ENCODE measurements at regions not wholly inside any gene's neighbourhood (a gene's known extent, or its start where the extent isn't known, plus 50 kb on each side); places are given as distances from the start of the nearest gene placed in this dataset.

GRCh38 chr2:192347542-192347941, 152.8 kb upstream of the TMEFF2 start:
- BruUV-seq (replicated peaks) = no TSS peak
- ChIA-PET CTCF (ENCODE audit: low intra/inter-chr PET ratio, low total read pairs) (no interaction called here), POLR2A (no interaction called here)
- 2% methylated on average over 3 of the region's 3 CpGs for WGBS (ENCODE audit: low lambda C conversion rate)
- ATAC-seq (no peak), FAIRE-seq (no peak), DNase-seq (ENCODE audit: low spot score) (no peak)
- Histone ChIP-seq H3K36me3 (replicated peaks in 1 of 2; ENCODE audit: control insufficient read depth in 1 of 2, insufficient read depth in 2 of 2, low read length in 2 of 2) (no peaks in the 10 kb centered on the region), H2AFZ (ENCODE audit: low read length) (no peak overlapping the region), H3K4me1 (ENCODE audit: insufficient read depth, low read length) (no peaks in the 10 kb centered on the region), H3K4me3 (replicated peaks in 1 of 3; ENCODE audit: insufficient read depth in 1 of 3, low read depth in 2 of 3, low read length in 3 of 3) (no peak overlapping the region), H3K9me3 (ENCODE audit: low read length) (no peaks in the 10 kb centered on the region), H4K20me1 (ENCODE audit: insufficient read depth, low read length) (no peaks in the 10 kb centered on the region), H3K27me3 (ENCODE audit: control insufficient read depth in 1 of 2, insufficient read depth in 2 of 2, low read length in 2 of 2) (no peaks in the 10 kb centered on the region), H3K9ac (ENCODE audit: insufficient read depth, low read depth, low read length) (no peak overlapping the region), H3K27ac (ENCODE audit: extremely low read length, insufficient read depth, low read length) (no peak overlapping the region), H3K79me2 (ENCODE audit: insufficient read depth, low read length) (no peaks in the 10 kb centered on the region), H3K4me2 (ENCODE audit: low read depth, low read length) (no peak overlapping the region)
- in situ Hi-C loops (cut with HindIII; ENCODE audit: extremely low pct_ligation_motif_present, low pct_unique_long_range_greater_than_20kb) (no loop called here), intact Hi-C loops (cut with micrococcal nuclease; ENCODE audit: unreplicated experiment) (no loop called here)
- no peak for TF ChIP-seq HNRNPLL (IDR thresholded peaks at IDR 0.05; ENCODE audit: low read depth, low read length, poor library complexity, severe bottlenecking)
- no peak for TF ChIP-seq ZNF574 (CRISPR knock-in tag; IDR thresholded peaks at IDR 0.05)
- no peak for TF ChIP-seq MTF2 (CRISPR knock-in tag; IDR thresholded peaks at IDR 0.05; ENCODE audit: borderline replicate concordance)
- TF ChIP-seq ZNF274 (CRISPR knock-in tag; IDR thresholded peaks at IDR 0.05) = no peak
- TF ChIP-seq ZNF160 (CRISPR knock-in tag; IDR thresholded peaks at IDR 0.05) = no peak
- no peak for TF ChIP-seq HOMEZ (CRISPR knock-in tag; IDR thresholded peaks at IDR 0.05; ENCODE audit: low read depth)
- no peak for TF ChIP-seq CBX5 (CRISPR knock-in tag; IDR thresholded peaks at IDR 0.05; ENCODE audit: borderline replicate concordance)
- TF ChIP-seq ZNF616 (CRISPR knock-in tag; IDR thresholded peaks at IDR 0.05; ENCODE audit: low read depth) = no peak
- TF ChIP-seq ZNF558 (CRISPR knock-in tag; IDR thresholded peaks at IDR 0.05; ENCODE audit: borderline replicate concordance) = no peak
- TF ChIP-seq ZNF24 (IDR thresholded peaks at IDR 0.05) = no peak
- TF ChIP-seq ZNF768 (CRISPR knock-in tag; IDR thresholded peaks at IDR 0.05) = no peak
